GM21619 (cell line): ENCODE measurements at regions not wholly inside any gene's neighbourhood (a gene's known extent, or its start where the extent isn't known, plus 50 kb on each side); places are given as distances from the start of the nearest gene placed in this dataset.
"Not testable (repeated sequence)": the region's sequence is repeated elsewhere in the genome, so short reads cannot be mapped to it uniquely, and the experiment has no call there.

Experiments
- ATAC-seq: cut with Tn5 transposase; IDR thresholded peaks from one replicate; pipeline ENCODE4 v1.9.1; 2021; ENCODE audit not compliant: unreplicated experiment

GRCh38 chr10:89942217-89942616, 240.8 kb downstream of the KIF20B start:
- no peak for ATAC-seq

- ATAC-seq = no peak
Measured at GRCh38 chr10:89944138-89944537, 242.7 kb downstream of the KIF20B start.

DNA sequence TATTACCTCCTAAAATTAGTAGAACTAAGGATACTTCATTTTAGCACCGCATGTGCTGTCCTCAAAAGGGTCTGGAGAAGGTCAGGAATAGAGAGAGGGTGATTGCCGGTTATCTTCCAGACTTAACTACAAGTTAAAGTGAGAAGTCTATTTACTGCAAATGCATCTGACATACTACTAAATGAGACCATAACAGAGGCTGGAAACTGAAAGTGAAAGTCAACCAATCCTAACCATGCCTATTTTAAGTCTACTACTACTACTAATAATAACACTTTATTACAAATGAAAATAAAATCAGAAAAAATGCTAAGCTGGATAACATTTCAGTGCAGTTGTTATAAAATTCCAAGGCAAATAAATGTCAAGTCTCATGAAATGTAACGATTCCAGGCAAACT, 244.7 kb downstream of the KIF20B start:
- no peak for ATAC-seq

- no peak for ATAC-seq
Measured at GRCh38 chr10:89949496-89949895, 248.1 kb downstream of the KIF20B start.

DNA sequence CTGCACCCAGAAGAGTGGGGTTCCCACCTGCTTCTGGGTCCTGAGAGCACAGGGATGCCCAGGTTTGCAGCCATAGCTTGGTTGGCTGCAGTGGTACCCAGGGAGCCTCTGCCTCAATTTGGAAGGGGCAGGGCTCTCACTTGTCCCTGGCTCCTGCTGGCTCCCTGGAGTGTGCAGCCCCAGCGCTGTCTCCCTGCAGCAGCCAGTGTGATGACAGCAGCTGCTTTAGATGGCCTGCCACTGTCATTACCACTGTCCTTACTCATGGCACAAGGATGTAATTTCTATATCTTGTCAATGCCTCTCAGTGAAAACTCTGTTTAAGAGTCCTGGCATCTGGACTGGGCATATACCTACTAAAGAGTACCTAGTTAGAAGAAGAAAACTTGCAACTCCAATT, 250.9 kb downstream of the KIF20B start:
- no peak for ATAC-seq

- no peak for ATAC-seq
Measured at GRCh38 chr10:89952751-89953150, 251.4 kb downstream of the KIF20B start.

DNA sequence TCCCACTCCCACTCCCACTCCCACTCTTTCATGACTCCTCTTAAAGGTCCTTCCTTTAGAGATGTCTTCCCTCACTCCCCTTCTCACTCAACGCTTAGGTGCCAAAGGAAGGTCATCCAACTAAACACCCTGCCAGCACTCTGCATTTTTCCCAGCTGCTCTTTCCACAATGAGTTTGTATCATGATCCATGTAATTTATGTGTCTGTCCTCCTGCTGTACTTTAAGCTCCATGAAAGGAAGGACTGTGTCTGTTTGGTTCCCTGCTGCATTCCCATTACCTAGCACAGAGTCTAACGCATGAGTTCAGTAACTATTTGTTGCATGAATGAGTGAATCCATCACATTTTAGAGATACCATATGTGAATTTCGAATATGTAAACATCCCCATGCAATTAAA, 252.7 kb downstream of the KIF20B start:
- no peak for ATAC-seq

DNA sequence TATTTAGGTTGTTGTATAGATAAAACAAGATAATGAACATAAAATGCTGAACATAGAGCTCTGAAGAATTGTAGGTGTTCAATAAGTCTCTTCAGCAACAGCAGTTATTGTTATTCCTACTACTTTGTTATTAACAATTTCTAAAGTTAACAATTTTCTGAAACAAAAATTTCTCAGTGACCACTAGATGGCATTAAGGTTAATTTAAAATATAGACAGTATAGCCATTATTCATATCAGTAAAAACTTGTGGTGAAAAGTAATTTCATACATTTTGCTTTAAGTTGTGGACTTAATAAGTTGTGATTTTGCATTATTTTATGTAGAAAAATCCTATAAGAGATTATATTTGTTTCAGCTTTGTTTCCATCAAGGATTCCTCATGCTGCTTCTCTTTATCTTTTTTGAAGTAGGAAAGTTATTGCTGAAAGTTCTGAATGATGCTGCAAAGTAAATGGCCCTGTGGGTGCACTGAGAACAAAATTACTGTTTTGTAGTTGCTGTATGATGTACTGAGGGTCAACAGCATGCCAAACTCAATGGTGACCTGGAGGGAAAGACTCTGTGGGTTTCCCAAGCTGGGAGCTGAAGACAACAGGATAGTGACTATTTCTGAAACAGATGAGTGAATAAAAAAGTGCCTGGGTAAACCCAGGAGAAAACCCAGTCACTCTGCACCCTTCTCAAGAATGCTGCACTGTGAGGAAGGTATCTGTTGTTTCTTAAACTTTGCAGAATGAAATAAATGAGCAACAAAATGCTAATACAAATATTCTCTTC, 253.6 kb downstream of the KIF20B start:
- no peak for ATAC-seq

DNA sequence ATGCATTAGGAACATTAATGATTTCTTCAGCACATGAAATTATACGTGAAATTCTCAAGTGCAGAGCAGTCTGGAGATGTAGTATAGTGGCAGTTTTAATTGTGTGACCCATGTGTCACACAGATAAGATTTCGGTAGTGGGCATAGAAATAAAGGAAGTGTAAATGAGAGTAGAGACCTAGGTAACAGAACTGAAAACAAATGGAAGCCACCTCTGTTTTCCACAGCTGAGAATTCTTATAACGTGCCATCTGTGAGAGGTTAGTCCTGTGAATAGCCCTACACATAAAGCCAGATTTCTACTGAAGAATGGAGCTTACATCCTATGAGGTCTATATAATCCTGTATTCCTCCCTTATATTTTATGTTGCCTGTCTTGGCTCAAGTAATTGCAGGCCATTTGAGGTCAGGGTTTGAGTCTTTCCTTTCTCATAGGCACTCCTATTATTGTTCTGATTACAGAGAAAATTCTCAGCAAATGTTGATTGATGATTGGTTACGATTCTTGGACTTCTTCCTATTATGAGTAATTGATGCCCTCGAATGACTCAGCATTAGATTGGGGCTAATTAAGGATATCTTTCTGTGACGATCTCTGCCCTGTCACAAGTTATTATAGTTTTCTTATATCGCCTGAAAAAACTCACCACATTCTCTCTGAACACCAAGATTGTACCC, 258.2 kb downstream of the KIF20B start:
- ATAC-seq = no peak

- ATAC-seq = no peak
Measured at GRCh38 chr10:89963451-89964102, 262.2 kb downstream of the KIF20B start.

GRCh38 chr10:89966211-89966610, 264.8 kb downstream of the KIF20B start:
- no peak for ATAC-seq

DNA sequence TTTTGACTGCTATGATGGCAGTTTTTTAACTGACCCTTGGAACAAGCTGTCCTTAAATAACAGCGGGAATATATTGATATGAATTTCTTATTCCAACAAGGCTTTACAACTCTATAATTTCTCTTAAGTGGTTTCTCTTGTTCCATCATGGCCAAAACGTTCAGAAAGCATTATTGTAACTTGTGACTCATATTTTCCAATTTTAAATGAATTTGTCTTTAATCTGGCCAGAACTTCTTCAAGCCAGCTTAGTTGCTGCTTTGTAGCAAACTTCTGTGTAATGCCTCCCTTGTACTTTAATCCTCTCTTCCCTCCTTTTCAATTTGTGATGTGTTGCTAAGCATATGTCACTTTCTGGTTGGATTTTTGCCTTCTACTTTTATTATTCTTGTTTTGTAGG, 271.9 kb downstream of the KIF20B start:
- ATAC-seq = no peak

DNA sequence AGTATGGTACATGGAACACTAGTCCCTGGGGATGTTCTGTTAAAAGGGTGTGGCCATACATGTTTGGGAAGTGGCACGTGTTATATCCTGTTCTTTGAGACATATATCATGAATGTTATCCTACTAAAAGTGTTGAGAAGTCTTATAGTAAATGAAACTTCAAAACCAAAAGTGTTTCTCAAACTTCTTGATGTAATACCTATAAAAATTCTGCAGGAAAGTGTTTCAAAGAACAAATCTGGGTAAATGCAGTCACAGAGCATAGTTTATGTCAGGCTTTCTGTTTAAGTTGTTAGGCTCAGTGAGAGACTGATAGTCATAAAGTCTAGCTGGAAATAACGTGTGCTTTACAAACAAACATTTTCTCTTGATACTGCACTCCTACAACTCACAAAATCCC, 273.7 kb downstream of the KIF20B start:
- ATAC-seq = no peak

DNA sequence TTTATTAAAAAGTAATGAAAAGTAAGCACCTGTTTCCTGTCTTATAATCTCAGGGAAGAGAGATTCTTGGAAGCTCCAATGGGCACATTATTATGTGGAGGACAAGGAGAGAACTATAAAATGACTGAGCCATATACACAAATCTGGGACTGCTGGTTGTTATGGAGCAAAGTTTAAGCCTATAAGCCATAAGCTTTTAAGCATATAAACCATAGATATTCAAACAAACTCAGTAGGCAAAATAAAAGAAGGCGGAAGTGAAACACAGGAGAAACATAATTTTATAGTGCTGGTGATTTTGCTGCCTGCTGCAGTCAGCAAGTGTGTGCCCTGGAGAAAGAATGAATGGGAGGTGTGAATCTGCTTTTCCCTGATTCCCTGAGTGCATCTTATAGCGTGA, 274.4 kb downstream of the KIF20B start:
- no peak for ATAC-seq

- ATAC-seq = no peak
Measured at GRCh38 chr10:89978081-89978480, 276.7 kb downstream of the KIF20B start.

- no peak for ATAC-seq
Measured at GRCh38 chr10:89979726-89980125, 278.3 kb downstream of the KIF20B start.

GRCh38 chr10:89980166-89980565, 278.8 kb downstream of the KIF20B start:
- ATAC-seq = no peak

DNA sequence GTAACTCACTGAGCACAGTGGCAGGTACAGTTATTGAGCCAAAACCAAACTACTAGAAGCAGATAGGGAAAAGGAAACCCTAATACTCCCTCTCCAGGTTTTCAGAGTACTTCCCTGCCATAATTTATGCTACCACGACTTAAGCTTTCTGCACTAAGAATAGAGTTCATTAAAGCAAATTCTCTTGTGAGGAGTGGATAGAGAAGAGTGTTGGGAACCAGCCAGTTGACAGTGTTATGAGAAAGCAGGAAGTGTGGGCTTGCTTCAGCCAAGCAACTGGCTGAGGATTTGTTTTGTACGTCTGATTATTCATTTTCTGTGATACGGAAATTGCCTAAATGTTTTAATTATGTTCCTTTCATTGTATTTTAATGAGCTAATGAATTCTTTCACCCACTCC, 280.5 kb downstream of the KIF20B start:
- no peak for ATAC-seq

DNA sequence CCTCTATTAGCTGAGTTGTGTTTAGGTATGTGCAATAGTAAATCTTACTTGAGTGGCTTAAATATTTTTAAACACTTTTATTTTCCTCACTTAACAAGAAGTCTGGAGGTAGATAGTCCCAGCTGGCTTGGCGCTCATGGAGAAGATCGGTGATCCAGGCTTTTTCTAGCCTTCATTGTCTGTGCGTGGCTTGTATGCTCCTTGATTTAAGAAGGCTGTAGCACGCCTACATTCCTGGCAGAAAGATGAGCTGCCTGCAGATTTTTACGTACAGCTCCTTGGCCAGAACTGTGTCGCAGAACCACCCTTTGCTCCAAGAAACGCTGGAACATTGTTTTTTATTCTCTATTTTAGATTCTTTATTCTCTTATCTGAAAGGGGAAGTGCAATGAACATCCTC, 284.1 kb downstream of the KIF20B start:
- ATAC-seq = no peak

GRCh38 chr10:89988361-89988760, 287.0 kb downstream of the KIF20B start:
- not testable (repeated sequence) for ATAC-seq

DNA sequence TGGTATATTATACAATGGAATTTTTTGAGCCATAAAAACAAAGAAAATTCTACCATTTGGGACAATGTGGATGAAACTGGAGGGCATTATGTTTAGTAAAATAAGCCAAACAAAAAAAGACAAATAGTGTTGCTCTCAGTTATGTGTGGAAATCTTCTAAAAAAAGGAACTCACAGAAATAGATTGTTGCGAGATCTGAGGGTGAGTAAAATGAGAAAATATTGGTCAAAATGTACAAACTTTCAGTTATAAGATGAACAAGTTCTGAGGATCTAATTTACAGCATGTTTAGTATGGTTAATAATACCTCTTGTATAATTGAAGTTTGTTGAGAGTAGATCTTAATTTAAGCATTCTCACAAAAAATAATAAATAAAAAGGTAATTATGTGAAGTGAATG, 291.2 kb downstream of the KIF20B start:
- no peak for ATAC-seq

DNA sequence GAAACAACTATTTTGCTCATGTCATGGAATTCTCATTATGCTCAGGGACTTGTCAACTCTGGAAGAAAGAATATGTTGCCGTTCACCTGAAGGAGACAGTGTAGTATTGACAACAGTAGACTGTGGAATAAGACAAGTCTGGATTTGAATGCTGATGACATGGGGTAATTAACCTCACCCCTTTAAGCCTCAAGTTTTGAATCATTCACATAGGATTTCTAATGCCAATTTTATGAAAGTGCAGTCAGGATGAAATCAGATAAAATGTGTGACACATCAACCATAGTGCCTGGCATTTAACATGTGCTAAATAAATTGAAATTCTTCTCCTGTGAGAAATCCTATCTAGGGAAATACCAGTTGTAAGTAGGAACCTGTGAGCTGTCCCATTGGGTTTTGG, 305.8 kb downstream of the KIF20B start:
- no peak for ATAC-seq
